Upper lobe of left lung (tissue), 4 donors: ENCODE measurements at regions not wholly inside any gene's neighbourhood (a gene's known extent, or its start where the extent isn't known, plus 50 kb on each side); places are given as distances from the start of the nearest gene placed in this dataset.

Experiments
- EP300 ChIP-seq, 4 donors: sonication (generic); formaldehyde crosslinking; IDR thresholded peaks; one replicate each; pipeline ENCODE4 v1.5.1; 2017; ENCODE audit warnings: antibody characterized with exemption in 4 of 4, control low read depth in 2 of 4
- TF ChIP-seq, protein P1 (sequence below), 6 experiments: fragments of 450-650 bp in 4 of 6; fragments of 200-600 bp in 2 of 6; sonication (generic) in 2 of 6; IDR thresholded peaks; one replicate each; pipeline ENCODE4 v1.5.1; 2016 to 2019; ENCODE audit warnings: antibody characterized with exemption in 6 of 6

DNA sequence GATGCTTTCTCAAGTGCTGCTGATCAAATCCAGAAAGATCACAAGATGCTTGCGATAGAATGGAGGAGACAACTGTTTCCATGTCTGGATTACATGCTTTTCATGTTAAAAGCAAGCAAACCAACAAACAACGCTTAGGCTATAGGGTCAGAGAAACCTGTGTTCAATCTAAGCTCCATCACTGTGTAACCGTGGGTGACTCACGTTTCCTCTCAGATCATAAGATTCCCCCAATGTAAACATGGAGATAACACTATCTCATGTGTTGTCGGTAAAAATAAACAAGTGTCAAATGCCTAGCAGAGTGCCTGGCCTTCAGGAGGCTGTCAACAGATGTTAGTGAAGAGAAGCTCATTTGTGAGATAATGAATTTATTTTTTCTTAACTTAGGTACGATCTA lies 907.8 kb downstream of the NTRK3 start:
- TF ChIP-seq, protein P1, sequence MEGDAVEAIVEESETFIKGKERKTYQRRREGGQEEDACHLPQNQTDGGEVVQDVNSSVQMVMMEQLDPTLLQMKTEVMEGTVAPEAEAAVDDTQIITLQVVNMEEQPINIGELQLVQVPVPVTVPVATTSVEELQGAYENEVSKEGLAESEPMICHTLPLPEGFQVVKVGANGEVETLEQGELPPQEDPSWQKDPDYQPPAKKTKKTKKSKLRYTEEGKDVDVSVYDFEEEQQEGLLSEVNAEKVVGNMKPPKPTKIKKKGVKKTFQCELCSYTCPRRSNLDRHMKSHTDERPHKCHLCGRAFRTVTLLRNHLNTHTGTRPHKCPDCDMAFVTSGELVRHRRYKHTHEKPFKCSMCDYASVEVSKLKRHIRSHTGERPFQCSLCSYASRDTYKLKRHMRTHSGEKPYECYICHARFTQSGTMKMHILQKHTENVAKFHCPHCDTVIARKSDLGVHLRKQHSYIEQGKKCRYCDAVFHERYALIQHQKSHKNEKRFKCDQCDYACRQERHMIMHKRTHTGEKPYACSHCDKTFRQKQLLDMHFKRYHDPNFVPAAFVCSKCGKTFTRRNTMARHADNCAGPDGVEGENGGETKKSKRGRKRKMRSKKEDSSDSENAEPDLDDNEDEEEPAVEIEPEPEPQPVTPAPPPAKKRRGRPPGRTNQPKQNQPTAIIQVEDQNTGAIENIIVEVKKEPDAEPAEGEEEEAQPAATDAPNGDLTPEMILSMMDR (IDR thresholded peaks at IDR 0.05), result no peak
- TF ChIP-seq EP300 (IDR thresholded peaks at IDR 0.05), result no peak
